Neural crest cell (in vitro differentiated cells): ENCODE measurements at regions not wholly inside any gene's neighbourhood (a gene's known extent, or its start where the extent isn't known, plus 50 kb on each side); places are given as distances from the start of the nearest gene placed in this dataset.

ENCODE experiments used
- DNase-seq: peaks from one replicate; pipeline ENCODE4 v3.0.0; 2021; ENCODE audit warnings: low read depth, mixed read lengths, low spot score
- H3K27ac Mint-ChIP-seq: one replicate; pipeline ENCODE4 v1.8.0; 2021; ENCODE audit warnings: mild to moderate bottlenecking, mixed read lengths; ENCODE audit not compliant: unreplicated experiment
- H3K27me3 Mint-ChIP-seq: 2 replicates; pipeline ENCODE4 v1.8.0; 2021; ENCODE audit warnings: low read depth, mild to moderate bottlenecking, mixed read lengths
- H3K36me3 Mint-ChIP-seq: 2 replicates; pipeline ENCODE4 v1.8.0; 2021; ENCODE audit warnings: low read depth, mild to moderate bottlenecking, mixed read lengths
- H3K4me1 Mint-ChIP-seq: 2 replicates; pipeline ENCODE4 v1.8.0; 2021; ENCODE audit warnings: mixed read lengths
- H3K4me3 Mint-ChIP-seq: one replicate; pipeline ENCODE4 v1.8.0; 2021; ENCODE audit warnings: mild to moderate bottlenecking, mixed read lengths
- H3K9me3 Mint-ChIP-seq: 2 replicates; pipeline ENCODE4 v1.8.0; 2021; ENCODE audit warnings: mixed read lengths
- CTCF ChIP-seq: fragments of 200-600 bp; sonication (generic); conservative IDR thresholded peaks from 2 replicates; pipeline ENCODE4 v1.5.0; 2021; ENCODE audit warnings: antibody characterized with exemption, mild to moderate bottlenecking

- no peak for TF ChIP-seq CTCF
Observed at GRCh38 chr5:106314221-106314824, 1356.4 kb downstream of the EFNA5 start.

GRCh38 chr5:106312360-106312759 lies 1358.4 kb downstream of the EFNA5 start:
- H3K36me3 Mint-ChIP-seq = no peaks in the 10 kb centered on the region
- no peaks in the 10 kb centered on the region for H3K4me1 Mint-ChIP-seq
- H3K27me3 Mint-ChIP-seq = no peaks in the 10 kb centered on the region
- H3K4me3 Mint-ChIP-seq = no peak overlapping the region
- no peak for TF ChIP-seq CTCF
- DNase-seq = no peak
- H3K27ac Mint-ChIP-seq = no peak overlapping the region
- no peaks in the 10 kb centered on the region for H3K9me3 Mint-ChIP-seq

More at GRCh38 chr5:106314221-106314824, 1356.4 kb downstream of the EFNA5 start:
- no peak for DNase-seq
- H3K4me1 Mint-ChIP-seq = no peaks in the 10 kb centered on the region
- no peak overlapping the region for H3K27ac Mint-ChIP-seq
- H3K27me3 Mint-ChIP-seq = no peaks in the 10 kb centered on the region
- H3K9me3 Mint-ChIP-seq = no peaks in the 10 kb centered on the region
- no peak overlapping the region for H3K4me3 Mint-ChIP-seq
- H3K36me3 Mint-ChIP-seq = no peaks in the 10 kb centered on the region

GRCh38 chr5:106311230-106311915 lies 1359.4 kb downstream of the EFNA5 start:
- no peak for DNase-seq
- Mint-ChIP-seq H3K4me1 (no peaks in the 10 kb centered on the region), H3K9me3 (no peaks in the 10 kb centered on the region), H3K27ac (no peak overlapping the region), H3K36me3 (no peaks in the 10 kb centered on the region), H3K4me3 (no peak overlapping the region), H3K27me3 (no peaks in the 10 kb centered on the region)
- no peak for TF ChIP-seq CTCF

- no peak overlapping the region for H3K27ac Mint-ChIP-seq
- no peaks in the 10 kb centered on the region for H3K27me3 Mint-ChIP-seq
- no peak for DNase-seq
- H3K36me3 Mint-ChIP-seq = no peaks in the 10 kb centered on the region
- no peak overlapping the region for H3K4me3 Mint-ChIP-seq
- TF ChIP-seq CTCF = no peak
- no peaks in the 10 kb centered on the region for H3K9me3 Mint-ChIP-seq
- no peaks in the 10 kb centered on the region for H3K4me1 Mint-ChIP-seq
Observed at GRCh38 chr5:106307265-106307664, 1363.5 kb downstream of the EFNA5 start.

GRCh38 chr5:106306313-106307028 lies 1364.3 kb downstream of the EFNA5 start:
- no peak overlapping the region for H3K27ac Mint-ChIP-seq
- no peak for TF ChIP-seq CTCF
- H3K4me1 Mint-ChIP-seq = no peaks in the 10 kb centered on the region
- H3K36me3 Mint-ChIP-seq = no peaks in the 10 kb centered on the region
- H3K27me3 Mint-ChIP-seq = no peaks in the 10 kb centered on the region
- no peak for DNase-seq
- peaks cover 2% of the 10 kb centered on the region for H3K9me3 Mint-ChIP-seq
- H3K4me3 Mint-ChIP-seq = no peak overlapping the region
